H9 (cell line): ENCODE measurements at regions not wholly inside any gene's neighbourhood (a gene's known extent, or its start where the extent isn't known, plus 50 kb on each side); places are given as distances from the start of the nearest gene placed in this dataset.
A peak's percentile ranks its signal among the peaks of the same experiment; 100 is the strongest.

Experiments used
- DNase-seq: peaks from one replicate; pipeline ENCODE4 v3.0.0-alpha.2; 2017
- H2AFZ ChIP-seq: one replicate; pipeline ENCODE4 v1.6.1; 2013; ENCODE audit warnings: mild to moderate bottlenecking, low read length, control low read depth, moderate library complexity
- H2AK5ac ChIP-seq: 2 replicates; pipeline ENCODE4 v1.6.1; 2013; ENCODE audit warnings: low read length, control low read depth, mixed read lengths; ENCODE audit not compliant: insufficient read length
- H2BK120ac ChIP-seq: one replicate; pipeline ENCODE4 v1.6.1; 2013; ENCODE audit warnings: low read depth, mild to moderate bottlenecking, low read length, control low read depth, inconsistent platforms; ENCODE audit not compliant: poor library complexity, severe bottlenecking
- H2BK12ac ChIP-seq: 2 replicates; pipeline ENCODE4 v1.6.1; 2013; ENCODE audit warnings: low read length, control low read depth, mixed read lengths, low read depth; ENCODE audit not compliant: insufficient read length
- H2BK15ac ChIP-seq: 2 replicates; pipeline ENCODE4 v1.6.1; 2013; ENCODE audit warnings: low read depth, low read length, control low read depth
- H2BK20ac ChIP-seq: one replicate; pipeline ENCODE4 v1.6.1; 2013; ENCODE audit warnings: low read depth, mild to moderate bottlenecking, low read length, control low read depth, inconsistent platforms; ENCODE audit not compliant: poor library complexity, severe bottlenecking
- H2BK5ac ChIP-seq: 2 replicates; pipeline ENCODE4 v1.6.1; 2013; ENCODE audit warnings: low read length, control low read depth, mixed read lengths; ENCODE audit not compliant: insufficient read length
- H3K14ac ChIP-seq: 2 replicates; pipeline ENCODE4 v1.6.1; 2013; ENCODE audit warnings: low read length, control low read depth; ENCODE audit not compliant: insufficient read depth
- H3K18ac ChIP-seq: 2 replicates; pipeline ENCODE4 v1.6.1; 2013; ENCODE audit warnings: low read depth, mild to moderate bottlenecking, mixed read lengths, low read length, control low read depth; ENCODE audit not compliant: insufficient read length
- H3K23ac ChIP-seq: 2 replicates; pipeline ENCODE4 v1.6.1; 2013; ENCODE audit warnings: low read length, control low read depth, mixed read lengths, low read depth; ENCODE audit not compliant: insufficient read length
- H3K23me2 ChIP-seq: 2 replicates; pipeline ENCODE4 v1.6.1; 2013; ENCODE audit warnings: low read depth, mild to moderate bottlenecking, mixed read lengths, low read length, control low read depth; ENCODE audit not compliant: insufficient read length, poor library complexity, severe bottlenecking
- H3K27ac ChIP-seq: 2 replicates; pipeline ENCODE4 v1.5.1; 2013; ENCODE audit warnings: low read length, control low read depth, mixed read lengths, low read depth; ENCODE audit not compliant: insufficient read length
- H3K27me3 ChIP-seq: 2 replicates; pipeline ENCODE4 v1.6.1; 2013; ENCODE audit warnings: low read length, control low read depth, inconsistent platforms; ENCODE audit not compliant: insufficient read depth
- H3K4ac ChIP-seq: 2 replicates; pipeline ENCODE4 v1.6.1; 2013; ENCODE audit warnings: low read depth, mild to moderate bottlenecking, control low read depth, inconsistent platforms, low read length, moderate library complexity
- H3K4me1 ChIP-seq: 2 replicates; pipeline ENCODE4 v1.6.1; 2013; ENCODE audit warnings: low read length, control low read depth, inconsistent platforms; ENCODE audit not compliant: insufficient read depth
- H3K4me2 ChIP-seq: 2 replicates; pipeline ENCODE4 v1.6.1; 2013; ENCODE audit warnings: low read length, control low read depth, mixed read lengths; ENCODE audit not compliant: insufficient read length, insufficient read depth
- H3K56ac ChIP-seq: 2 replicates; pipeline ENCODE4 v1.6.1; 2013; ENCODE audit warnings: low read depth, mild to moderate bottlenecking, mixed read lengths, low read length, control low read depth; ENCODE audit not compliant: insufficient read length
- H3K79me1 ChIP-seq: 2 replicates; pipeline ENCODE4 v1.6.1; 2013; ENCODE audit warnings: low read depth, mild to moderate bottlenecking, moderate library complexity, low read length, control low read depth, inconsistent platforms; ENCODE audit not compliant: insufficient read depth, poor library complexity, severe bottlenecking
- H3K79me2 ChIP-seq: 2 replicates; pipeline ENCODE4 v1.6.1; 2013; ENCODE audit warnings: low read length, control low read depth, inconsistent platforms; ENCODE audit not compliant: insufficient read depth
- H3K9ac ChIP-seq: 2 replicates; pipeline ENCODE4 v1.6.1; 2013; ENCODE audit warnings: low read length, control low read depth, mixed read lengths; ENCODE audit not compliant: insufficient read length; ENCODE audit errors: extremely low read depth
- H3K9me3 ChIP-seq: one replicate; pipeline ENCODE4 v1.6.1; 2013; ENCODE audit warnings: low read depth, low read length, inconsistent platforms; ENCODE audit not compliant: control insufficient read depth
- H3T11ph ChIP-seq: one replicate; pipeline ENCODE4 v1.6.1; 2013; ENCODE audit warnings: mild to moderate bottlenecking, low read length, control low read depth, inconsistent platforms
- H4K20me1 ChIP-seq: one replicate; pipeline ENCODE4 v1.6.1; 2013; ENCODE audit not compliant: control insufficient read depth, insufficient read length, insufficient read depth
- H4K5ac ChIP-seq: 2 replicates; pipeline ENCODE4 v1.6.1; 2013; ENCODE audit warnings: low read depth, mild to moderate bottlenecking, mixed read lengths, low read length, control low read depth; ENCODE audit not compliant: insufficient read length
- H4K8ac ChIP-seq: replicated peaks from 2 replicates; pipeline ENCODE4 v1.6.1; 2013; ENCODE audit warnings: low read length, control low read depth, mixed read lengths, low read depth; ENCODE audit not compliant: insufficient read length
- H4K91ac ChIP-seq: 2 replicates; pipeline ENCODE4 v1.6.1; 2013; ENCODE audit warnings: low read depth, mild to moderate bottlenecking, moderate library complexity, mixed read lengths, low read length, control low read depth; ENCODE audit not compliant: insufficient read length
- H3K27ac Mint-ChIP-seq, 3 experiments: 2 replicates in 2 of 3; 3 replicates in 1 of 3; pipeline ENCODE4 v1.8.0; 2020 to 2021; ENCODE audit warnings: mixed read lengths in 3 of 3, mild to moderate bottlenecking in 1 of 3, moderate library complexity in 1 of 3
- H3K27me3 Mint-ChIP-seq: 2 replicates; pipeline ENCODE4 v1.8.0; 2021; ENCODE audit warnings: low read depth, mild to moderate bottlenecking, moderate library complexity, mixed read lengths
- H3K36me3 Mint-ChIP-seq, 3 experiments: 2 replicates in 2 of 3; 3 replicates in 1 of 3; pipeline ENCODE4 v1.8.0; 2020 to 2021; ENCODE audit warnings: low read depth in 3 of 3, mixed read lengths in 3 of 3; ENCODE audit not compliant: insufficient read depth in 1 of 3
- H3K4me1 Mint-ChIP-seq, 2 experiments: 2 replicates each; pipeline ENCODE4 v1.8.0; 2020; ENCODE audit warnings: mixed read lengths in 2 of 2
- H3K4me3 Mint-ChIP-seq, 2 experiments: 2 replicates in 1 of 2; 3 replicates in 1 of 2; pipeline ENCODE4 v1.8.0; 2020 to 2021; ENCODE audit warnings: mild to moderate bottlenecking in 2 of 2, mixed read lengths in 2 of 2, moderate library complexity in 1 of 2
- H3K9me3 Mint-ChIP-seq, 2 experiments: 2 replicates in 1 of 2; 3 replicates in 1 of 2; pipeline ENCODE4 v1.8.0; 2020; ENCODE audit warnings: mild to moderate bottlenecking in 2 of 2, mixed read lengths in 2 of 2, moderate library complexity in 1 of 2
- WGBS: extraction: QIAGEN DNeasy Blood & Tissue Kit; methylation state at CpG from one replicate; pipeline ENCODE4 v1.1.7; 2013; ENCODE audit warnings: missing lambda C conversion rate, low lambda C conversion rate, mixed read lengths; ENCODE audit not compliant: insufficient read length; ENCODE audit errors: extremely low coverage; 5-methylcytosine and 5-hydroxymethylcytosine counted together
- TF ChIP-seq, protein P1 (sequence below): fragments of 200-600 bp; sonication (generic); conservative IDR thresholded peaks from 3 replicates; pipeline ENCODE4 v1.8.0; 2021; ENCODE audit warnings: antibody characterized with exemption, mild to moderate bottlenecking

DNA sequence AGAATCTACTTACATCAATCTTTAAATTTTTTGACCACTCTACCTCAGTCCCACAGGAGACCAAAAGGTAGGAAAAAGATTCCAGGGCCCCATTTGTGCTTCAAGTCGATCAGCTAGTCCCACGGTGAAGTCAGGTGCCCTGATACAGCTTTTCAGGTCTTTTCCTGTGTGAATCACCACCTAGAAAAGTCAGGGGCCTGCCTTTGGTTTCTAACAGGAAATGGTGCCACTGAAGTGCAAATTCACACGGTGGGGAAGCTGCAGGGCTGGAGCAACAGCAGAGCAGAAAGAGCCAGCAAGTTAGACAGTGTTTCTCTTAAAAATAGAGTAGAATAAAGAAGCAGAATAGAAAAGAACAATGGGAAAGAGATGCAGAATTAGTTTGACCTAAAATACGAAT lies 107.5 kb downstream of the KLF12 start:
- H3K4me1 ChIP-seq, result no peaks in the 10 kb centered on the region; the same call in 1 of the 2 replicates
- peak overlapping the region; percentile 28 for H3K4me2 ChIP-seq
- no peak overlapping the region for H2BK15ac ChIP-seq
- peaks cover 40 to 53% of the 10 kb centered on the region in 2 experiments for H3K4me1 Mint-ChIP-seq
- H3K18ac ChIP-seq, result no peak overlapping the region
- H2BK5ac ChIP-seq, result no peak overlapping the region
- H4K91ac ChIP-seq, result no peak overlapping the region
- peak overlapping the region; percentile 15 for H3K27ac ChIP-seq
- no peak overlapping the region for H3K4ac ChIP-seq
- no peaks in the 10 kb centered on the region for H3K79me1 ChIP-seq
- H3K79me2 ChIP-seq, result no peaks in the 10 kb centered on the region
- peaks cover 3 to 8% of the 10 kb centered on the region in 2 experiments; a peak in 4 of 5 replicates for H3K9me3 Mint-ChIP-seq
- H3T11ph ChIP-seq, result no peak overlapping the region
- H2AK5ac ChIP-seq, result no peak overlapping the region
- DNase-seq, result peak; percentile 81
- H3K14ac ChIP-seq, result no peak overlapping the region
- H3K27ac Mint-ChIP-seq, result peak overlapping the region; percentile 33 to 98 (median 91)
- H2BK20ac ChIP-seq, result no peak overlapping the region
- H4K8ac ChIP-seq, result no peak overlapping the region
- no peak overlapping the region for H3K23ac ChIP-seq
- no peak overlapping the region for H4K5ac ChIP-seq
- peaks cover 7% of the 10 kb centered on the region for H3K27me3 Mint-ChIP-seq
- H3K9me3 ChIP-seq, result no peaks in the 10 kb centered on the region
- no CpG with 5 or more reads among the region's 4 CpGs for WGBS
- H2BK120ac ChIP-seq, result no peak overlapping the region
- H3K9ac ChIP-seq, result no peak overlapping the region
- H3K56ac ChIP-seq, result no peak overlapping the region
- no peaks in the 10 kb centered on the region for H4K20me1 ChIP-seq
- H3K23me2 ChIP-seq, result no peaks in the 10 kb centered on the region
- TF ChIP-seq, protein P1, sequence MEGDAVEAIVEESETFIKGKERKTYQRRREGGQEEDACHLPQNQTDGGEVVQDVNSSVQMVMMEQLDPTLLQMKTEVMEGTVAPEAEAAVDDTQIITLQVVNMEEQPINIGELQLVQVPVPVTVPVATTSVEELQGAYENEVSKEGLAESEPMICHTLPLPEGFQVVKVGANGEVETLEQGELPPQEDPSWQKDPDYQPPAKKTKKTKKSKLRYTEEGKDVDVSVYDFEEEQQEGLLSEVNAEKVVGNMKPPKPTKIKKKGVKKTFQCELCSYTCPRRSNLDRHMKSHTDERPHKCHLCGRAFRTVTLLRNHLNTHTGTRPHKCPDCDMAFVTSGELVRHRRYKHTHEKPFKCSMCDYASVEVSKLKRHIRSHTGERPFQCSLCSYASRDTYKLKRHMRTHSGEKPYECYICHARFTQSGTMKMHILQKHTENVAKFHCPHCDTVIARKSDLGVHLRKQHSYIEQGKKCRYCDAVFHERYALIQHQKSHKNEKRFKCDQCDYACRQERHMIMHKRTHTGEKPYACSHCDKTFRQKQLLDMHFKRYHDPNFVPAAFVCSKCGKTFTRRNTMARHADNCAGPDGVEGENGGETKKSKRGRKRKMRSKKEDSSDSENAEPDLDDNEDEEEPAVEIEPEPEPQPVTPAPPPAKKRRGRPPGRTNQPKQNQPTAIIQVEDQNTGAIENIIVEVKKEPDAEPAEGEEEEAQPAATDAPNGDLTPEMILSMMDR, result no peak
- H3K4me3 Mint-ChIP-seq, result peak overlapping the region; percentile 39 to 66
- no peak overlapping the region for H2BK12ac ChIP-seq
- H2AFZ ChIP-seq, result no peak overlapping the region
- no peaks in the 10 kb centered on the region for H3K27me3 ChIP-seq
- peaks cover 6 to 18% (median 13%) of the 10 kb centered on the region in 3 experiments; a peak in 6 of 7 replicates for H3K36me3 Mint-ChIP-seq
